GM23338 (cell line): ENCODE measurements at regions not wholly inside any gene's neighbourhood (a gene's known extent, or its start where the extent isn't known, plus 50 kb on each side); places are given as distances from the start of the nearest gene placed in this dataset.

Experiments
- ATAC-seq: fragments of 200-7000 bp; cut with Tn5 transposase; 3 replicates; pipeline ENCODE4 v1.9.1; 2020
- DNase-seq: peaks from one replicate; pipeline ENCODE4 v3.0.0-alpha.2; 2015; ENCODE audit warnings: low spot score
- H2AFZ ChIP-seq: fragments of 200-600 bp; sonication (generic); 2 replicates; pipeline ENCODE4 v1.8.0; 2016; ENCODE audit warnings: antibody characterized with exemption, mild to moderate bottlenecking, moderate library complexity
- H3F3A ChIP-seq: fragments of 200-600 bp; sonication (generic); replicated peaks from 2 replicates; pipeline ENCODE4 v1.8.0; 2017; ENCODE audit warnings: antibody characterized with exemption, mixed run types, low read depth
- H3K27ac ChIP-seq: fragments of 200-600 bp; sonication (generic); 2 replicates; pipeline ENCODE4 v1.6.1; 2016; ENCODE audit warnings: low read depth
- H3K27me3 ChIP-seq: fragments of 200-600 bp; sonication (generic); 2 replicates; pipeline ENCODE4 v1.8.0; 2016; ENCODE audit warnings: mild to moderate bottlenecking, mixed run types, moderate library complexity; ENCODE audit not compliant: insufficient read depth
- H3K36me3 ChIP-seq: fragments of 200-600 bp; sonication (generic); 2 replicates; pipeline ENCODE4 v1.8.0; 2016; ENCODE audit warnings: mild to moderate bottlenecking; ENCODE audit not compliant: insufficient read depth
- H3K4me1 ChIP-seq: fragments of 200-600 bp; sonication (generic); 2 replicates; pipeline ENCODE4 v1.8.0; 2016; ENCODE audit warnings: mild to moderate bottlenecking, moderate library complexity; ENCODE audit not compliant: insufficient read depth
- H3K4me2 ChIP-seq: fragments of 200-600 bp; sonication (generic); 2 replicates; pipeline ENCODE4 v1.7.1; 2017; ENCODE audit warnings: mixed run types
- H3K4me3 ChIP-seq: fragments of 200-600 bp; sonication (generic); 2 replicates; pipeline ENCODE4 v1.6.1; 2016; ENCODE audit warnings: mixed run types
- H3K79me2 ChIP-seq: fragments of 200-600 bp; sonication (generic); replicated peaks from 2 replicates; pipeline ENCODE4 v1.8.0; 2017; ENCODE audit warnings: mild to moderate bottlenecking; ENCODE audit not compliant: insufficient read depth
- H3K9me2 ChIP-seq: fragments of 200-600 bp; sonication (generic); 2 replicates; pipeline ENCODE4 v1.8.0; 2017; ENCODE audit not compliant: insufficient read depth
- H4K20me1 ChIP-seq: fragments of 200-600 bp; sonication (generic); replicated peaks from 2 replicates; pipeline ENCODE4 v1.8.0; 2017; ENCODE audit warnings: mild to moderate bottlenecking; ENCODE audit not compliant: insufficient read depth
- H3K27ac Mint-ChIP-seq: 2 replicates; pipeline ENCODE4 v1.8.0; 2020; ENCODE audit warnings: inconsistent platforms, mild to moderate bottlenecking, moderate library complexity, mixed read lengths
- H3K27me3 Mint-ChIP-seq: 3 replicates; pipeline ENCODE4 v1.8.0; 2022; ENCODE audit warnings: low read depth, mild to moderate bottlenecking, moderate library complexity, mixed read lengths, inconsistent platforms; ENCODE audit not compliant: insufficient read depth, poor library complexity
- H3K36me3 Mint-ChIP-seq: 3 replicates; pipeline ENCODE4 v1.8.0; 2021; ENCODE audit warnings: low read depth, mild to moderate bottlenecking, inconsistent platforms, moderate library complexity, mixed read lengths
- H3K4me1 Mint-ChIP-seq: 3 replicates; pipeline ENCODE4 v1.8.0; 2020; ENCODE audit warnings: mild to moderate bottlenecking, inconsistent platforms, mixed read lengths
- H3K4me3 Mint-ChIP-seq: 3 replicates; pipeline ENCODE4 v1.8.0; 2021; ENCODE audit warnings: moderate library complexity, mild to moderate bottlenecking, inconsistent platforms, mixed read lengths
- H3K9me3 Mint-ChIP-seq: 3 replicates; pipeline ENCODE4 v1.8.0; 2020; ENCODE audit warnings: moderate library complexity, mild to moderate bottlenecking, inconsistent platforms, mixed read lengths
- EZH2 ChIP-seq: fragments of 200-600 bp; sonication (generic); IDR thresholded peaks from one replicate; pipeline ENCODE4 v1.8.0; 2017; ENCODE audit warnings: antibody characterized with exemption, mild to moderate bottlenecking, low read depth; ENCODE audit not compliant: unreplicated experiment
- EZH2phosphoT487 ChIP-seq: fragments of 200-600 bp; sonication (generic); IDR thresholded peaks from one replicate; pipeline ENCODE4 v1.8.1; 2018; ENCODE audit warnings: antibody characterized with exemption; ENCODE audit not compliant: unreplicated experiment
- JUNB ChIP-seq: IDR thresholded peaks from one replicate; pipeline ENCODE4 v1.6.1; 2016; ENCODE audit warnings: antibody characterized with exemption; ENCODE audit not compliant: unreplicated experiment
- NANOG ChIP-seq: IDR thresholded peaks from 2 replicates; pipeline ENCODE4 v1.6.1; 2016; ENCODE audit warnings: antibody characterized with exemption, borderline replicate concordance
- POLR2AphosphoS5 ChIP-seq: IDR thresholded peaks from 2 replicates; pipeline ENCODE4 v1.6.1; 2016; ENCODE audit warnings: antibody characterized with exemption, low read depth
- REST ChIP-seq: IDR thresholded peaks from one replicate; pipeline ENCODE4 v1.6.1; 2018; ENCODE audit warnings: antibody characterized with exemption; ENCODE audit not compliant: unreplicated experiment
- STAT1 ChIP-seq: IDR thresholded peaks from one replicate; pipeline ENCODE4 v1.6.1; 2016; ENCODE audit warnings: antibody characterized with exemption; ENCODE audit not compliant: unreplicated experiment
- ZNF462 ChIP-seq: fragments of 250-450 bp; sonication (Bioruptor Pico); IDR thresholded peaks from 2 replicates; pipeline ENCODE4 v1.5.0; 2020; ENCODE audit warnings: mild to moderate bottlenecking, moderate library complexity

GRCh38 chr10:24000271-24000813 lies 208.6 kb upstream of the KIAA1217 start:
- Mint-ChIP-seq H3K4me1 (peaks cover 3% of the 10 kb centered on the region; the same call in 2 of the 3 replicates), H3K4me3 (no peak overlapping the region), H3K27me3 (no peaks in the 10 kb centered on the region), H3K36me3 (no peaks in the 10 kb centered on the region), H3K9me3 (no peaks in the 10 kb centered on the region), H3K27ac (no peak overlapping the region)
- no peak overlapping the region for H2AFZ ChIP-seq
- no peaks in the 10 kb centered on the region for H3K4me1 ChIP-seq
- no peaks in the 10 kb centered on the region for H3K27me3 ChIP-seq
- no peaks in the 10 kb centered on the region for H3K36me3 ChIP-seq
- no peak overlapping the region for H3K4me3 ChIP-seq
- no peaks in the 10 kb centered on the region for H3F3A ChIP-seq
- no peaks in the 10 kb centered on the region for H3K9me2 ChIP-seq
- DNase-seq, result no peak
- no peaks in the 10 kb centered on the region for H3K79me2 ChIP-seq
- no peak overlapping the region for H3K27ac ChIP-seq
- H3K4me2 ChIP-seq, result no peak overlapping the region
- no peaks in the 10 kb centered on the region for H4K20me1 ChIP-seq
- no peak for ATAC-seq
- TF ChIP-seq NANOG, result no peak
- TF ChIP-seq STAT1, result no peak
- no peak for TF ChIP-seq EZH2phosphoT487
- no peak for TF ChIP-seq POLR2AphosphoS5
- no peak for TF ChIP-seq EZH2
- TF ChIP-seq REST, result no peak
- TF ChIP-seq JUNB, result no peak
- TF ChIP-seq ZNF462 (CRISPR knock-in tag), result no peak
